HEK293 (cell line): ENCODE measurements at regions not wholly inside any gene's neighbourhood (a gene's known extent, or its start where the extent isn't known, plus 50 kb on each side); places are given as distances from the start of the nearest gene placed in this dataset.

Experiments used
- CTCF ChIA-PET: fragments of 350-600 bp; formaldehyde crosslinking; extraction: SDS; loops from one replicate; lab custom pipeline; 2021; ENCODE audit warnings: antibody characterized with exemption; lab: Yijun Ruan, JAX
- POLR2A ChIA-PET: fragments of 300-600 bp; formaldehyde crosslinking; extraction: SDS; loops from one replicate; lab custom pipeline; 2020; ENCODE audit warnings: antibody characterized with exemption, inconsistent platforms; lab: Yijun Ruan, JAX
- H3K27ac ChIP-seq: fragments of 200-500 bp; sonication (Bioruptor generic); 2 replicates; pipeline ENCODE4 v1.5.1; 2014; ENCODE audit warnings: low read depth, low read length, control low read depth, inconsistent platforms; ENCODE audit errors: extremely low read depth
- H3K36me3 ChIP-seq, 2 experiments: fragments of 200-500 bp in 1 of 2; sonication (Bioruptor generic) in 1 of 2; 1 replicate in 1 of 2; 2 replicates in 1 of 2; pipeline ENCODE4 v1.5.1; 2014 to 2017; ENCODE audit warnings: inconsistent platforms in 2 of 2, low read length in 2 of 2; ENCODE audit not compliant: control insufficient read depth in 2 of 2, insufficient read depth in 1 of 2
- H3K4me1 ChIP-seq: fragments of 200-500 bp; sonication (Bioruptor generic); 2 replicates; pipeline ENCODE4 v1.5.1; 2014; ENCODE audit warnings: mild to moderate bottlenecking, low read length, inconsistent platforms; ENCODE audit not compliant: control insufficient read depth, insufficient read depth
- H3K4me3 ChIP-seq: 2 replicates; pipeline ENCODE4 v1.5.1; 2011; ENCODE audit warnings: low read depth, mild to moderate bottlenecking, control low read depth, low read length, moderate library complexity
- H3K9me3 ChIP-seq: fragments of 200-500 bp; sonication (Bioruptor generic); 2 replicates; pipeline ENCODE4 v1.5.1; 2014; ENCODE audit warnings: low read depth, low read length, inconsistent platforms; ENCODE audit not compliant: control insufficient read depth, insufficient read depth
- GLIS2 ChIP-seq: fragments of 450-650 bp; formaldehyde crosslinking; IDR thresholded peaks from 2 replicates; pipeline ENCODE4 v1.5.1; 2016; ENCODE audit warnings: missing biosample characterization, missing genetic modification characterization
- KLF16 ChIP-seq: fragments of 450-650 bp; formaldehyde crosslinking; IDR thresholded peaks from 2 replicates; pipeline ENCODE4 v1.5.1; 2017; ENCODE audit warnings: missing biosample characterization, missing genetic modification characterization
- RBAK ChIP-seq: fragments of 450-650 bp; formaldehyde crosslinking; IDR thresholded peaks from 2 replicates; pipeline ENCODE4 v1.5.1; 2016; ENCODE audit warnings: missing biosample characterization, missing genetic modification characterization
- SCRT1 ChIP-seq: fragments of 450-650 bp; formaldehyde crosslinking; IDR thresholded peaks from 2 replicates; pipeline ENCODE4 v1.5.1; 2016; ENCODE audit warnings: missing biosample characterization, missing genetic modification characterization, borderline replicate concordance
- ZBTB10 ChIP-seq: fragments of 450-650 bp; formaldehyde crosslinking; IDR thresholded peaks from 2 replicates; pipeline ENCODE4 v1.5.1; 2016; ENCODE audit warnings: missing biosample characterization, missing genetic modification characterization
- ZBTB17 ChIP-seq: fragments of 450-650 bp; formaldehyde crosslinking; IDR thresholded peaks from 2 replicates; pipeline ENCODE4 v1.5.1; 2016; ENCODE audit warnings: missing biosample characterization, missing genetic modification characterization
- ZBTB48 ChIP-seq: fragments of 450-650 bp; formaldehyde crosslinking; IDR thresholded peaks from 2 replicates; pipeline ENCODE4 v1.5.1; 2016; ENCODE audit warnings: missing biosample characterization, missing genetic modification characterization
- ZBTB6 ChIP-seq: fragments of 450-650 bp; formaldehyde crosslinking; IDR thresholded peaks from 2 replicates; pipeline ENCODE4 v1.5.1; 2017; ENCODE audit warnings: missing biosample characterization, missing genetic modification characterization
- ZNF112 ChIP-seq: fragments of 450-650 bp; formaldehyde crosslinking; IDR thresholded peaks from 2 replicates; pipeline ENCODE4 v1.5.0; 2017; ENCODE audit warnings: missing biosample characterization, missing genetic modification characterization
- ZNF132 ChIP-seq: fragments of 450-650 bp; formaldehyde crosslinking; IDR thresholded peaks from 2 replicates; pipeline ENCODE4 v1.5.1; 2017; ENCODE audit warnings: missing biosample characterization, missing genetic modification characterization, borderline replicate concordance
- ZNF140 ChIP-seq: fragments of 450-650 bp; formaldehyde crosslinking; IDR thresholded peaks from 2 replicates; pipeline ENCODE4 v1.5.1; 2016; ENCODE audit warnings: missing biosample characterization, missing genetic modification characterization
- ZNF157 ChIP-seq: fragments of 450-650 bp; formaldehyde crosslinking; IDR thresholded peaks from 2 replicates; pipeline ENCODE4 v1.5.1; 2016; ENCODE audit warnings: missing biosample characterization, missing genetic modification characterization
- ZNF18 ChIP-seq: fragments of 450-650 bp; formaldehyde crosslinking; IDR thresholded peaks from 2 replicates; pipeline ENCODE4 v1.5.1; 2016; ENCODE audit warnings: missing biosample characterization, missing genetic modification characterization
- ZNF302 ChIP-seq: fragments of 450-650 bp; formaldehyde crosslinking; IDR thresholded peaks from 2 replicates; pipeline ENCODE4 v1.5.1; 2016; ENCODE audit warnings: missing biosample characterization, missing genetic modification characterization, low read depth
- ZNF335 ChIP-seq: fragments of 450-650 bp; formaldehyde crosslinking; conservative IDR thresholded peaks from 2 replicates; pipeline ENCODE4 v1.5.1; 2016; ENCODE audit warnings: missing biosample characterization, missing genetic modification characterization
- ZNF366 ChIP-seq: fragments of 450-650 bp; formaldehyde crosslinking; conservative IDR thresholded peaks from 2 replicates; pipeline ENCODE4 v1.5.1; 2016; ENCODE audit warnings: missing biosample characterization, missing genetic modification characterization
- ZNF433 ChIP-seq: fragments of 450-650 bp; formaldehyde crosslinking; IDR thresholded peaks from 2 replicates; pipeline ENCODE4 v1.5.1; 2016; ENCODE audit warnings: missing biosample characterization, missing genetic modification characterization, low read depth
- ZNF48 ChIP-seq: fragments of 450-650 bp; formaldehyde crosslinking; IDR thresholded peaks from 2 replicates; pipeline ENCODE4 v1.5.1; 2016; ENCODE audit warnings: missing biosample characterization, missing genetic modification characterization
- ZNF530 ChIP-seq: fragments of 450-650 bp; formaldehyde crosslinking; IDR thresholded peaks from 2 replicates; pipeline ENCODE4 v1.5.1; 2016; ENCODE audit warnings: low read depth, missing biosample characterization, missing genetic modification characterization
- ZNF555 ChIP-seq: fragments of 450-650 bp; formaldehyde crosslinking; conservative IDR thresholded peaks from 2 replicates; pipeline ENCODE4 v1.5.1; 2017; ENCODE audit warnings: missing biosample characterization, mild to moderate bottlenecking, missing genetic modification characterization, inconsistent platforms
- ZNF629 ChIP-seq: fragments of 450-650 bp; formaldehyde crosslinking; IDR thresholded peaks from 2 replicates; pipeline ENCODE4 v1.5.1; 2017; ENCODE audit warnings: missing biosample characterization, missing genetic modification characterization
- ZNF707 ChIP-seq: fragments of 450-650 bp; formaldehyde crosslinking; IDR thresholded peaks from 2 replicates; pipeline ENCODE4 v1.5.1; 2016; ENCODE audit warnings: missing biosample characterization, missing genetic modification characterization
- ZNF747 ChIP-seq: fragments of 450-650 bp; formaldehyde crosslinking; IDR thresholded peaks from 2 replicates; pipeline ENCODE4 v1.5.1; 2016; ENCODE audit warnings: missing biosample characterization, missing genetic modification characterization
- ZNF768 ChIP-seq: fragments of 450-650 bp; formaldehyde crosslinking; IDR thresholded peaks from 2 replicates; pipeline ENCODE4 v1.5.1; 2018; ENCODE audit warnings: missing biosample characterization, mild to moderate bottlenecking, missing genetic modification characterization
- ZNF791 ChIP-seq: fragments of 450-650 bp; formaldehyde crosslinking; IDR thresholded peaks from 2 replicates; pipeline ENCODE4 v1.5.1; 2016; ENCODE audit warnings: missing biosample characterization, missing genetic modification characterization
- ZSCAN16 ChIP-seq: fragments of 450-650 bp; formaldehyde crosslinking; IDR thresholded peaks from 2 replicates; pipeline ENCODE4 v1.5.1; 2016; ENCODE audit warnings: missing biosample characterization, missing genetic modification characterization

GRCh38 chr21:27233514-27234115, 266.7 kb upstream of the ADAMTS5 start:
- no peaks in the 10 kb centered on the region for H3K36me3 ChIP-seq
- no peaks in the 10 kb centered on the region for H3K9me3 ChIP-seq
- H3K4me3 ChIP-seq: no peak overlapping the region
- H3K27ac ChIP-seq: no peak overlapping the region
- no peak for TF ChIP-seq ZBTB6
- no peak for TF ChIP-seq ZNF366
- TF ChIP-seq ZNF302 (tag by site-specific recombination): no peak
- TF ChIP-seq ZNF433 (tag by site-specific recombination): no peak
- TF ChIP-seq ZSCAN16 (tag by site-specific recombination): no peak
- no peaks in the 10 kb centered on the region for H3K4me1 ChIP-seq
- CTCF ChIA-PET: no interaction called here
- POLR2A ChIA-PET: no interaction called here

- Histone ChIP-seq H3K36me3 (no peaks in the 10 kb centered on the region), H3K4me1 (no peaks in the 10 kb centered on the region), H3K27ac (no peak overlapping the region)
- ChIA-PET POLR2A (no interaction called here), CTCF (interaction anchor here (0.8 kb wide), 1 partner anchor 14 kb away, joined by 3 read pairs; no protein-coding TSS in a partner anchor)
- TF ChIP-seq RBAK (no peak), ZNF530 (no peak), ZNF18 (no peak), ZNF140 (tag by site-specific recombination) (no peak), ZNF157 (tag by site-specific recombination) (no peak), ZNF132 (tag by site-specific recombination) (no peak), ZNF791 (tag by site-specific recombination) (no peak), ZNF48 (tag by site-specific recombination) (no peak), ZNF366 (no peak), ZBTB10 (tag by site-specific recombination) (no peak), GLIS2 (tag by site-specific recombination) (no peak), ZNF629 (tag by site-specific recombination) (no peak), ZNF555 (tag by site-specific recombination) (no peak), KLF16 (no peak)
- TF ChIP-seq, all 188 proteins: peak for 0
- no peak overlapping the region for H3K4me3 ChIP-seq
- no peaks in the 10 kb centered on the region for H3K9me3 ChIP-seq
These were observed 259.1 kb upstream of the ADAMTS5 start for GRCh38 chr21:27225940-27226339.

- no peak overlapping the region for H3K27ac ChIP-seq
- CTCF ChIA-PET: interaction anchor here (0.6 to 0.8 kb wide), 4 partner anchors 15 to 378 kb away, joined by 3 read pairs; no protein-coding TSS in a partner anchor
- POLR2A ChIA-PET: no interaction called here
These were observed 258.3 kb upstream of the ADAMTS5 start for GRCh38 chr21:27225151-27225550.

More at GRCh38 chr21:27225151-27225550, 258.3 kb upstream of the ADAMTS5 start:
- no peaks in the 10 kb centered on the region for H3K9me3 ChIP-seq
- no peaks in the 10 kb centered on the region for H3K4me1 ChIP-seq
- H3K36me3 ChIP-seq: no peaks in the 10 kb centered on the region
- TF ChIP-seq ZNF335 (tag by site-specific recombination) (no peak), ZBTB48 (no peak), ZNF747 (tag by site-specific recombination) (no peak), SCRT1 (tag by site-specific recombination) (no peak), ZNF112 (tag by site-specific recombination) (no peak), ZNF707 (no peak), ZNF768 (tag by site-specific recombination) (no peak), ZBTB17 (tag by site-specific recombination) (no peak)
- H3K4me3 ChIP-seq: no peak overlapping the region
